ENCODE measurements at regions not wholly inside any gene's neighbourhood (a gene's known extent, or its start where the extent isn't known, plus 50 kb on each side); places are given as distances from the start of the nearest gene placed in this dataset.

DNA sequence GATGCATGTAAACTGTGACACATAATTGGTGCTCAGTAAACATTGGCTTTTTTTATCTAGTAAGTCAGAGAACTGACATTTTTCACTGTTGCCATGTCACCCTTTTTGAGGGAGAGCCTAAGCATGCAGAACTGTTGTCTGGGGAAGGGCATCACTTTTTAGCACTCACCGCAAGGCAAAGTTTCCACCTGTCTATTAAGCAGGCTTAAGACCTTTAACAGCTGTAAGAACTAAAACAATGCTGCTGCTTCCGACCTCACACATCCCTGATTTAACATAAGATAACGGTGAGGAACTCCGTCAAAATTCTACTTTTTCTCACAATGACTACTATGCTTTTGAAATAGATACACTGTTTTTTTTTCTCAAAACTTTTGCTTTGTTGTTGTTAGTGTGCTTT lies 554.8 kb downstream of the NUF2 start:
- Histone ChIP-seq H3K27ac (ENCODE audit: extremely low read depth, low read depth, low read length) (no peak overlapping the region), H3K36me3 (ENCODE audit: control insufficient read depth in 2 of 2, insufficient read depth in 1 of 2, low read length in 2 of 2) (no peaks in the 10 kb centered on the region), H3K9me3 (ENCODE audit: control insufficient read depth, insufficient read depth, low read depth, low read length) (no peaks in the 10 kb centered on the region), H3K4me3 (ENCODE audit: low read depth, low read length) (no peak overlapping the region), H3K4me1 (ENCODE audit: control insufficient read depth, insufficient read depth, low read length) (no peaks in the 10 kb centered on the region)
- TF ChIP-seq ZNF658 (tag by site-specific recombination; IDR thresholded peaks at IDR 0.05) (no peak), ZNF792 (tag by site-specific recombination; IDR thresholded peaks at IDR 0.05) (no peak), ZNF184 (tag by site-specific recombination; IDR thresholded peaks at IDR 0.05) (no peak), ZNF624 (tag by site-specific recombination; IDR thresholded peaks at IDR 0.05) (no peak), ZNF600 (tag by site-specific recombination; IDR thresholded peaks at IDR 0.05) (no peak), ZNF302 (tag by site-specific recombination; IDR thresholded peaks at IDR 0.05; ENCODE audit: low read depth) (no peak), FEZF1 (tag by site-specific recombination; IDR thresholded peaks at IDR 0.05) (no peak), MEIS1 (CRISPR knock-in tag; IDR thresholded peaks at IDR 0.05; ENCODE audit: borderline replicate concordance) (no peak), ZNF510 (tag by site-specific recombination; IDR thresholded peaks at IDR 0.05; ENCODE audit: insufficient replicate concordance) (no peak), ZNF585B (tag by site-specific recombination; IDR thresholded peaks at IDR 0.05) (no peak), ZBTB7A (tag by site-specific recombination; IDR thresholded peaks at IDR 0.05; ENCODE audit: low read depth) (no peak), ZSCAN30 (tag by site-specific recombination; IDR thresholded peaks at IDR 0.05) (no peak), ZNF501 (tag by site-specific recombination; IDR thresholded peaks at IDR 0.05) (no peak), ZNF133 (tag by site-specific recombination; IDR thresholded peaks at IDR 0.05) (no peak), ZBTB17 (tag by site-specific recombination; IDR thresholded peaks at IDR 0.05) (no peak), ZNF114 (tag by site-specific recombination; IDR thresholded peaks at IDR 0.05) (no peak), ZNF146 (tag by site-specific recombination; IDR thresholded peaks at IDR 0.05) (no peak), ZNF221 (tag by site-specific recombination; IDR thresholded peaks at IDR 0.05; ENCODE audit: borderline replicate concordance) (no peak), ZNF10 (tag by site-specific recombination; IDR thresholded peaks at IDR 0.05) (no peak)
- TF ChIP-seq, protein P1, sequence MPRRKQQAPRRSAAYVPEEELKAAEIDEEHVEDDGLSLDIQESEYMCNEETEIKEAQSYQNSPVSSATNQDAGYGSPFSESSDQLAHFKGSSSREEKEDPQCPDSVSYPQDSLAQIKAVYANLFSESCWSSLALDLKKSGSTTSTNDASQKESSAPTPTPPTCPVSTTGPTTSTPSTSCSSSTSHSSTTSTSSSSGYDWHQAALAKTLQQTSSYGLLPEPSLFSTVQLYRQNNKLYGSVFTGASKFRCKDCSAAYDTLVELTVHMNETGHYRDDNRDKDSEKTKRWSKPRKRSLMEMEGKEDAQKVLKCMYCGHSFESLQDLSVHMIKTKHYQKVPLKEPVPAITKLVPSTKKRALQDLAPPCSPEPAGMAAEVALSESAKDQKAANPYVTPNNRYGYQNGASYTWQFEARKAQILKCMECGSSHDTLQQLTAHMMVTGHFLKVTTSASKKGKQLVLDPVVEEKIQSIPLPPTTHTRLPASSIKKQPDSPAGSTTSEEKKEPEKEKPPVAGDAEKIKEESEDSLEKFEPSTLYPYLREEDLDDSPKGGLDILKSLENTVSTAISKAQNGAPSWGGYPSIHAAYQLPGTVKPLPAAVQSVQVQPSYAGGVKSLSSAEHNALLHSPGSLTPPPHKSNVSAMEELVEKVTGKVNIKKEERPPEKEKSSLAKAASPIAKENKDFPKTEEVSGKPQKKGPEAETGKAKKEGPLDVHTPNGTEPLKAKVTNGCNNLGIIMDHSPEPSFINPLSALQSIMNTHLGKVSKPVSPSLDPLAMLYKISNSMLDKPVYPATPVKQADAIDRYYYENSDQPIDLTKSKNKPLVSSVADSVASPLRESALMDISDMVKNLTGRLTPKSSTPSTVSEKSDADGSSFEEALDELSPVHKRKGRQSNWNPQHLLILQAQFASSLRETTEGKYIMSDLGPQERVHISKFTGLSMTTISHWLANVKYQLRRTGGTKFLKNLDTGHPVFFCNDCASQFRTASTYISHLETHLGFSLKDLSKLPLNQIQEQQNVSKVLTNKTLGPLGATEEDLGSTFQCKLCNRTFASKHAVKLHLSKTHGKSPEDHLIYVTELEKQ (tag by site-specific recombination; IDR thresholded peaks at IDR 0.05; ENCODE audit: borderline replicate concordance): no peak
- ChIA-PET CTCF (no interaction called here), POLR2A (no interaction called here)

DNA sequence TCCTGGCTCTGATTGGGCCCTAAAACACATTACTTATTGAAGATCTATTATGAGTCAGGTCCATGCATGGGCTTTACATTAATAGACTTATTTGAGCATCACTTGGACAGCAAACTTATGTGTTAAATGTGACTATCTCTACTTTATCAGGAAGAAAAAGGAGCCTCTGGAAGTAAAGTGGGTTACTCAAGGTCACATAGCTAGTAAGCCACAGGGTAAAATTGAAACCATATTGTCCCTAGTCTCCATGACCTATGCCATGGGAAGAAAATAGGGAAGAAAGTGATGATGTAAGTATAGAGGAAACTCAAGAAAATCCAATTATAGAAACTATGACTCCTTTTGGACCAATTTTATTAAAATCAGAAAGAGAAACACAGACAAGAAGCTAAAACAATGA lies 555.3 kb downstream of the NUF2 start:
- no peaks in the 10 kb centered on the region for H3K9me3 ChIP-seq (ENCODE audit: control insufficient read depth, insufficient read depth, low read depth, low read length)
- H3K27ac ChIP-seq (ENCODE audit: extremely low read depth, low read depth, low read length): no peak overlapping the region
- no peak overlapping the region for H3K4me3 ChIP-seq (ENCODE audit: low read depth, low read length)
- H3K36me3 ChIP-seq (ENCODE audit: control insufficient read depth in 2 of 2, insufficient read depth in 1 of 2, low read length in 2 of 2): no peaks in the 10 kb centered on the region
- no peaks in the 10 kb centered on the region for H3K4me1 ChIP-seq (ENCODE audit: control insufficient read depth, insufficient read depth, low read length)
- TF ChIP-seq ZNF138 (tag by site-specific recombination; IDR thresholded peaks at IDR 0.05; ENCODE audit: borderline replicate concordance): no peak
- TF ChIP-seq ZNF302 (tag by site-specific recombination; IDR thresholded peaks at IDR 0.05; ENCODE audit: low read depth): no peak
- no peak for TF ChIP-seq ZNF133 (tag by site-specific recombination; IDR thresholded peaks at IDR 0.05)
- no peak for TF ChIP-seq ZNF223 (tag by site-specific recombination; IDR thresholded peaks at IDR 0.05)
- ChIA-PET CTCF (no interaction called here), POLR2A (no interaction called here)

DNA sequence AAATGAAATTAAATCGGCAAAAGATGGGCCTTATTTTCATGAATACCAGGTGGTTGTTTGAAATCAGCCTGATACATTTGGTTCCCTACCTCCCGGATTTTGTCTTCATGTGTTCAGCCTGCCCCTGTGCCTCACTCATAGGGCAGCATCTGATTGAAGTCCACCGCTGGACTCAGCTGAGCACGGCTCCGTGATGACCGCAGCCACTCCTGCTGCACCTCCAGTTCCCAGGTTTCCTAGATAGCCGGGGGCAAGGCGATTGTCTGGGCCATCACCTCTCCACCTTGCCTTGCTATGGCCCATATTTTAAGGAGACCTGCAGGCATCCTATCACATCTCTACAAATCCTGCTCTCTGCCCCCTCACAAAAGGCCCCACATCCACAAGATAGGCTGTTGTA lies 563.8 kb downstream of the NUF2 start:
- ChIA-PET CTCF (no interaction called here), POLR2A (no interaction called here)
- Histone ChIP-seq H3K27ac (ENCODE audit: extremely low read depth, low read depth, low read length) (no peak overlapping the region), H3K36me3 (ENCODE audit: control insufficient read depth in 2 of 2, insufficient read depth in 1 of 2, low read length in 2 of 2) (no peaks in the 10 kb centered on the region), H3K4me3 (ENCODE audit: low read depth, low read length) (no peak overlapping the region), H3K4me1 (ENCODE audit: control insufficient read depth, insufficient read depth, low read length) (no peaks in the 10 kb centered on the region), H3K9me3 (ENCODE audit: control insufficient read depth, insufficient read depth, low read depth, low read length) (no peaks in the 10 kb centered on the region)
- TF ChIP-seq ZNF645 (tag by site-specific recombination; IDR thresholded peaks at IDR 0.05): no peak
- no peak for TF ChIP-seq MYNN (tag by site-specific recombination; IDR thresholded peaks at IDR 0.05; ENCODE audit: borderline replicate concordance)
- TF ChIP-seq, protein P2, sequence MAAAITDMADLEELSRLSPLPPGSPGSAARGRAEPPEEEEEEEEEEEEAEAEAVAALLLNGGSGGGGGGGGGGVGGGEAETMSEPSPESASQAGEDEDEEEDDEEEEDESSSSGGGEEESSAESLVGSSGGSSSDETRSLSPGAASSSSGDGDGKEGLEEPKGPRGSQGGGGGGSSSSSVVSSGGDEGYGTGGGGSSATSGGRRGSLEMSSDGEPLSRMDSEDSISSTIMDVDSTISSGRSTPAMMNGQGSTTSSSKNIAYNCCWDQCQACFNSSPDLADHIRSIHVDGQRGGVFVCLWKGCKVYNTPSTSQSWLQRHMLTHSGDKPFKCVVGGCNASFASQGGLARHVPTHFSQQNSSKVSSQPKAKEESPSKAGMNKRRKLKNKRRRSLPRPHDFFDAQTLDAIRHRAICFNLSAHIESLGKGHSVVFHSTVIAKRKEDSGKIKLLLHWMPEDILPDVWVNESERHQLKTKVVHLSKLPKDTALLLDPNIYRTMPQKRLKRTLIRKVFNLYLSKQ (tag by site-specific recombination; IDR thresholded peaks at IDR 0.05; ENCODE audit: borderline replicate concordance): no peak
- no peak for TF ChIP-seq ZNF169 (tag by site-specific recombination; IDR thresholded peaks at IDR 0.05)

Measured in HEK293 (cell line).